ENCODE measurements at regions not wholly inside any gene's neighbourhood (a gene's known extent, or its start where the extent isn't known, plus 50 kb on each side); places are given as distances from the start of the nearest gene placed in this dataset.

DNA sequence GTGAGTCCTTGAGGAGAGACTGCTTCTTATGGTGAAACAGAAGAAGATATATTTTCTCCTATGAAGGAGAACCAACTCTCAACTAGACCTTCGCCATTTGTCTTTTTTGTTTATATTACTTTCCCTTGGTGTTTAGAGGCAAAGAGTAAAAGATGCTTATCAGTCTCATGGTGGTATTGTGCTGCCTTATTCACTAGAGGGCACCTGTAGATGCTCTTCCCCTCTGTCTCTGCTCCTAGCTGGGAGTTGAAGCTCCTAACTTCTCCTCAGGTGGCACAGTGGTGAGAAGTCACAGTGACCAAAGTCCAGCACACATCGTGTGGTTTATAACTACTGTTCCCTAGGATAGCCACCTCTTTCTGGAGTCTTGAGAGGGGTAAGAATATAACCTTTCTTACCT lies 1359.6 kb downstream of the PLA2G4A start:
- no peak overlapping the region for H3K27ac Mint-ChIP-seq
- DNase-seq (ENCODE audit: low spot score, unreplicated experiment), result no peak
- H3K9me3 Mint-ChIP-seq (ENCODE audit: low read depth), result peaks cover 10% of the 10 kb centered on the region
- no peak overlapping the region for H3K4me3 Mint-ChIP-seq (ENCODE audit: low read depth)
- TF ChIP-seq, protein P1, sequence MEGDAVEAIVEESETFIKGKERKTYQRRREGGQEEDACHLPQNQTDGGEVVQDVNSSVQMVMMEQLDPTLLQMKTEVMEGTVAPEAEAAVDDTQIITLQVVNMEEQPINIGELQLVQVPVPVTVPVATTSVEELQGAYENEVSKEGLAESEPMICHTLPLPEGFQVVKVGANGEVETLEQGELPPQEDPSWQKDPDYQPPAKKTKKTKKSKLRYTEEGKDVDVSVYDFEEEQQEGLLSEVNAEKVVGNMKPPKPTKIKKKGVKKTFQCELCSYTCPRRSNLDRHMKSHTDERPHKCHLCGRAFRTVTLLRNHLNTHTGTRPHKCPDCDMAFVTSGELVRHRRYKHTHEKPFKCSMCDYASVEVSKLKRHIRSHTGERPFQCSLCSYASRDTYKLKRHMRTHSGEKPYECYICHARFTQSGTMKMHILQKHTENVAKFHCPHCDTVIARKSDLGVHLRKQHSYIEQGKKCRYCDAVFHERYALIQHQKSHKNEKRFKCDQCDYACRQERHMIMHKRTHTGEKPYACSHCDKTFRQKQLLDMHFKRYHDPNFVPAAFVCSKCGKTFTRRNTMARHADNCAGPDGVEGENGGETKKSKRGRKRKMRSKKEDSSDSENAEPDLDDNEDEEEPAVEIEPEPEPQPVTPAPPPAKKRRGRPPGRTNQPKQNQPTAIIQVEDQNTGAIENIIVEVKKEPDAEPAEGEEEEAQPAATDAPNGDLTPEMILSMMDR (IDR thresholded peaks at IDR 0.05; ENCODE audit: unreplicated experiment), result no peak
- H3K4me1 Mint-ChIP-seq (ENCODE audit: low read depth), result no peaks in the 10 kb centered on the region
- no peaks in the 10 kb centered on the region for H3K36me3 Mint-ChIP-seq (ENCODE audit: insufficient read depth)
- H3K27me3 Mint-ChIP-seq, result no peaks in the 10 kb centered on the region

DNA sequence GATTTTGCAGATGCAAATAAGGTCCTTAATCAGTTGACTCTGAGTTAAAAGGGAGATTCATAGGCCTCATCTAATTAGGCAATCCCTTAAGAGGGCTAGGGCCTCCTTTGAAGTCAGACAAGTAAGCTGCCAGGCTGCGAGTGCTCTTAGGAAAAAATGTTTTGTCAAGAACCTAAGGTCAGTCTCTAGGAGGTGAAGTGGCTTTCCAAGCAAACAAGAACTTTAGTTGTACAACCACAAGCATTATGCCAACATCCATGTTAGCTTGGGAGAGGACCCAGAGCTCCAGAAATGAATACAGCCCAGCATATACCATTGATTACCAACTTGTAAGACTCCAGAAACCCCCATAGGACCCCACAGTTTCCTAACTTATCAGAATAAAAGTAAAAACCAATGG lies 1366.2 kb downstream of the PLA2G4A start:
- H3K4me3 Mint-ChIP-seq (ENCODE audit: low read depth), result no peak overlapping the region
- H3K27me3 Mint-ChIP-seq, result no peaks in the 10 kb centered on the region
- no peaks in the 10 kb centered on the region for H3K4me1 Mint-ChIP-seq (ENCODE audit: low read depth)
- no peaks in the 10 kb centered on the region for H3K36me3 Mint-ChIP-seq (ENCODE audit: insufficient read depth)
- H3K27ac Mint-ChIP-seq, result no peak overlapping the region
- H3K9me3 Mint-ChIP-seq (ENCODE audit: low read depth), result peaks cover 5% of the 10 kb centered on the region
- TF ChIP-seq, protein P1 (IDR thresholded peaks at IDR 0.05; ENCODE audit: unreplicated experiment), result no peak
- DNase-seq (ENCODE audit: low spot score, unreplicated experiment), result no peak

DNA sequence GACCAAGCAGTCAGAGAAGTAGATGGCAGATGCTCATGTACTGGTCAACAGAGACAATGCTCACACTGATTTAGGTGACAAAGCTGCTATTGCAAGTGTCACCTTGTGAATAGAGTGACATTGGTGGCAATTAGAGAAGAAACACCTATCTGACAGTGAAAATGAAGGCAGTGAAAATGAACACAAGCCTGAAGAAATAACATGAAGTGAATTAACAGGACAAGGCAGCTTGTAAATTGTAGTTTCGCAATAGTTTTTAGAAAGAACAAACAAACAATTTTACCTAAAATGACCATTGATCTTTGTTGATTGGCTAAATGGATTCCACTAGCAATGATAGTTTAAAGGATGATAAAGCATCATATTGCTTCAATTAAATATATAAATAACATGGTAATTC lies 1389.5 kb downstream of the PLA2G4A start:
- Mint-ChIP-seq H3K4me1 (ENCODE audit: low read depth) (no peaks in the 10 kb centered on the region), H3K4me3 (ENCODE audit: low read depth) (no peak overlapping the region), H3K27me3 (no peaks in the 10 kb centered on the region), H3K9me3 (ENCODE audit: low read depth) (no peaks in the 10 kb centered on the region), H3K36me3 (ENCODE audit: insufficient read depth) (no peaks in the 10 kb centered on the region), H3K27ac (no peak overlapping the region)
- DNase-seq (ENCODE audit: low spot score, unreplicated experiment), result no peak
- TF ChIP-seq, protein P1 (IDR thresholded peaks at IDR 0.05; ENCODE audit: unreplicated experiment), result no peak

DNA sequence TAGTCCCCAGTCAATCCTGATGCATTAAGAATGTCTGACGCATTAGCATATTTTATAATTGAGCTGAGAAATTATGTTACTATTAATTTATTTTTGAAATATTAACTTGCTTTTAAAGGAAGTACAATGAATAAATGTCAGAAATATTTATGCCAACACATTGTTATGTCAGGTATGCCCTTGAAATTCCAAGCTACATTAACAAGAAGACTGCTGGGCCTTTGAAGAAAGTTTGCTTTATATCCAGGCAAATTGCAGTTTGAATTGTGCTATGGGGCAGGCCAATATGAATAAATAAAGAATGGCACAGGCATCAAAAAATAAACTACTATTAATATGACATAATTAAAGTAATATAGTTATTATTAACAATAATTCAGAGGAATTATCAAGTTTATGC lies 1391.3 kb downstream of the PLA2G4A start:
- Mint-ChIP-seq H3K36me3 (ENCODE audit: insufficient read depth) (no peaks in the 10 kb centered on the region), H3K27ac (no peak overlapping the region), H3K27me3 (no peaks in the 10 kb centered on the region), H3K4me1 (ENCODE audit: low read depth) (no peaks in the 10 kb centered on the region), H3K9me3 (ENCODE audit: low read depth) (peaks cover 4% of the 10 kb centered on the region), H3K4me3 (ENCODE audit: low read depth) (no peak overlapping the region)
- TF ChIP-seq, protein P1 (IDR thresholded peaks at IDR 0.05; ENCODE audit: unreplicated experiment), result no peak
- DNase-seq (ENCODE audit: low spot score, unreplicated experiment), result no peak

DNA sequence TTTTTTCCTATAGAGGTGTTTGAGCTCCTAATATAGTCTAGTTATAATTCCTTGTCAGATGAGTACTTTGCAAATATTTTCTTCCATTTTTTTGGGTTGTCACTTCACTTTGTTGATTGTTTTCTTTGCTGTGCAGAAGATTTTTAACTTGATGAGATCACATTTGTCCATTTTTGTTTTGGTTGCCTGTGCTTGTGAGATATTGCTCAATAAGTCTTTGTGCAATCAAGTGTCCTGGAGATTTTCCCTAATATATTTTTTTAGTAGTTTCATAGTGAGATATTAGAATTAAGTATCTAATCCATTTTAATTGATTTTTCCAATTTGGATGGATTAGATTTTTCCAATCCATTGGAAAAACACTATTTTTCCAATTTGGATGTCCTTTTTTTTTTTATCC lies 1395.5 kb downstream of the PLA2G4A start:
- Mint-ChIP-seq H3K9me3 (ENCODE audit: low read depth) (peaks cover 10% of the 10 kb centered on the region), H3K36me3 (ENCODE audit: insufficient read depth) (no peaks in the 10 kb centered on the region), H3K4me1 (ENCODE audit: low read depth) (no peaks in the 10 kb centered on the region), H3K4me3 (ENCODE audit: low read depth) (no peak overlapping the region), H3K27ac (no peak overlapping the region), H3K27me3 (no peaks in the 10 kb centered on the region)
- TF ChIP-seq, protein P1 (IDR thresholded peaks at IDR 0.05; ENCODE audit: unreplicated experiment), result no peak
- no peak for DNase-seq (ENCODE audit: low spot score, unreplicated experiment)

Measured in progenitor cell of endocrine pancreas (in vitro differentiated cells).